Caco-2 (cell line): ENCODE measurements at regions not wholly inside any gene's neighbourhood (a gene's known extent, or its start where the extent isn't known, plus 50 kb on each side); places are given as distances from the start of the nearest gene placed in this dataset.

Experiments used
- BruUV-seq: library from RNA; stranded (reverse); fragments of 400-500 nt; replicated peaks from 2 replicates; lab custom pipeline; 2021; lab: Mats Ljungman, UMichigan
- CTCF ChIA-PET: fragments of 300-600 bp; sonication (Branson Sonifier 250); formaldehyde crosslinking; loops from one replicate; lab custom pipeline; 2022; ENCODE audit warnings: antibody characterized with exemption; lab: Charles Lee
- POLR2A ChIA-PET: fragments of 300-600 bp; sonication (Branson Sonifier 250); formaldehyde crosslinking; loops from one replicate; lab custom pipeline; 2022; ENCODE audit warnings: antibody characterized with exemption; lab: Charles Lee
- DNase-seq, 2 experiments: peaks; one replicate each; pipeline versions ENCODE4 v3.0.0 to v3.0.0-alpha.2; 2020 to 2022
- H3K27me3 ChIP-seq: replicated peaks from 2 replicates; pipeline ENCODE4 v1.6.0; 2011; ENCODE audit warnings: low read length; ENCODE audit not compliant: control insufficient read depth, insufficient read depth
- H3K36me3 ChIP-seq: 2 replicates; pipeline ENCODE4 v1.5.1; 2011; ENCODE audit warnings: low read length; ENCODE audit not compliant: control insufficient read depth, insufficient read depth
- H3K4me1 ChIP-seq: fragments of 250-450 bp; sonication (Bioruptor Pico); 2 replicates; pipeline ENCODE4 v1.5.1; 2020; ENCODE audit warnings: mild to moderate bottlenecking
- H3K4me3 ChIP-seq: 2 replicates; pipeline ENCODE4 v1.5.1; 2011; ENCODE audit warnings: low read depth, mild to moderate bottlenecking, control low read depth, low read length
- H3K9me3 ChIP-seq: fragments of 250-450 bp; sonication (Bioruptor Pico); 2 replicates; pipeline ENCODE4 v1.5.1; 2020; ENCODE audit warnings: mild to moderate bottlenecking, moderate library complexity
- H3K27ac Mint-ChIP-seq: one replicate; pipeline ENCODE4 v1.8.0; 2022; ENCODE audit warnings: mixed read lengths; ENCODE audit not compliant: unreplicated experiment
- H3K27me3 Mint-ChIP-seq: one replicate; pipeline ENCODE4 v1.8.0; 2022; ENCODE audit warnings: mixed read lengths; ENCODE audit not compliant: insufficient read depth, unreplicated experiment
- H3K36me3 Mint-ChIP-seq: one replicate; pipeline ENCODE4 v1.8.0; 2022; ENCODE audit warnings: mild to moderate bottlenecking, mixed read lengths; ENCODE audit not compliant: insufficient read depth, unreplicated experiment
- H3K4me1 Mint-ChIP-seq: one replicate; pipeline ENCODE4 v1.8.0; 2022; ENCODE audit warnings: low read depth, mixed read lengths; ENCODE audit not compliant: unreplicated experiment
- H3K4me3 Mint-ChIP-seq: one replicate; pipeline ENCODE4 v1.8.0; 2022; ENCODE audit warnings: mild to moderate bottlenecking, moderate library complexity, mixed read lengths; ENCODE audit not compliant: unreplicated experiment
- H3K9me3 Mint-ChIP-seq: one replicate; pipeline ENCODE4 v1.8.0; 2022; ENCODE audit warnings: mixed read lengths; ENCODE audit not compliant: unreplicated experiment
- intact Hi-C: fragments of 100-400 bp; cut with micrococcal nuclease; formaldehyde crosslinking; loops from one replicate; pipeline ENCODE4 v1.10.0; 2022; ENCODE audit not compliant: unreplicated experiment
- TF ChIP-seq, protein P1 (sequence below), 2 experiments: fragments of 200-600 bp in 1 of 2; IDR thresholded peaks; 1 replicate in 1 of 2; 2 replicates in 1 of 2; pipeline versions ENCODE4 v1.5.1 to v1.8.0; 2011 to 2022; ENCODE audit warnings: antibody characterized with exemption in 1 of 2, control low read depth in 1 of 2, inconsistent platforms in 1 of 2, low read depth in 1 of 2, low read length in 1 of 2, mild to moderate bottlenecking in 1 of 2, moderate library complexity in 1 of 2; ENCODE audit not compliant: insufficient read depth in 1 of 2, severe bottlenecking in 1 of 2, unreplicated experiment in 1 of 2

DNA sequence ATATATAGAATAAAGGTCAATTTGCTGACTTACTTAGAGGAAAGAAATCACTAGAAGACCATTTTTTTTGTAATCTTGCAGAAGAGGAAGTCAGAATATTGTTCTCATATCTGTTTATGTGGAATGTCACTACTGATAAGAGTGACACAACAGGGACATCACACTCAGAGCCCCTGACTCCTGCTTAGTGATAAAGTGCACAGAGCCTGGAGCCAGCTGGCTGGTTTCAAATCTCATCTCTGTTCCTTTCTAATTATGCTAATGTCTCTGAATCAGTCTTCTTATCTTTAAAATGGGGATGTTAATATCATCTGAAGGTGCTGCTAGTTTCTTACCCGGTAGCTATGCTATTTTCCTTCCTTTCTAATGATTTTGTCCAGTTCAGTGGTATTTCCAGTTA, 58.6 kb upstream of the LIFR start:
- Mint-ChIP-seq H3K9me3 (peaks cover 43% of the 10 kb centered on the region), H3K27me3 (no peaks in the 10 kb centered on the region), H3K4me1 (peaks cover 32% of the 10 kb centered on the region), H3K27ac (no peak overlapping the region), H3K4me3 (no peak overlapping the region), H3K36me3 (no peaks in the 10 kb centered on the region)
- BruUV-seq: no TSS peak
- Histone ChIP-seq H3K4me3 (no peak overlapping the region), H3K27me3 (no peaks in the 10 kb centered on the region), H3K36me3 (no peaks in the 10 kb centered on the region), H3K4me1 (peaks cover 30% of the 10 kb centered on the region), H3K9me3 (peaks cover 8% of the 10 kb centered on the region)
- POLR2A ChIA-PET: no interaction called here
- DNase-seq: no peak
- CTCF ChIA-PET: no interaction called here
- TF ChIP-seq, protein P1, sequence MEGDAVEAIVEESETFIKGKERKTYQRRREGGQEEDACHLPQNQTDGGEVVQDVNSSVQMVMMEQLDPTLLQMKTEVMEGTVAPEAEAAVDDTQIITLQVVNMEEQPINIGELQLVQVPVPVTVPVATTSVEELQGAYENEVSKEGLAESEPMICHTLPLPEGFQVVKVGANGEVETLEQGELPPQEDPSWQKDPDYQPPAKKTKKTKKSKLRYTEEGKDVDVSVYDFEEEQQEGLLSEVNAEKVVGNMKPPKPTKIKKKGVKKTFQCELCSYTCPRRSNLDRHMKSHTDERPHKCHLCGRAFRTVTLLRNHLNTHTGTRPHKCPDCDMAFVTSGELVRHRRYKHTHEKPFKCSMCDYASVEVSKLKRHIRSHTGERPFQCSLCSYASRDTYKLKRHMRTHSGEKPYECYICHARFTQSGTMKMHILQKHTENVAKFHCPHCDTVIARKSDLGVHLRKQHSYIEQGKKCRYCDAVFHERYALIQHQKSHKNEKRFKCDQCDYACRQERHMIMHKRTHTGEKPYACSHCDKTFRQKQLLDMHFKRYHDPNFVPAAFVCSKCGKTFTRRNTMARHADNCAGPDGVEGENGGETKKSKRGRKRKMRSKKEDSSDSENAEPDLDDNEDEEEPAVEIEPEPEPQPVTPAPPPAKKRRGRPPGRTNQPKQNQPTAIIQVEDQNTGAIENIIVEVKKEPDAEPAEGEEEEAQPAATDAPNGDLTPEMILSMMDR (IDR thresholded peaks at IDR 0.05; ENCODE audit: insufficient read depth in 1 of 2, low read depth in 1 of 2, low read length in 1 of 2, severe bottlenecking in 1 of 2, unreplicated experiment in 1 of 2): no peak
- intact Hi-C loops: no loop called here

DNA sequence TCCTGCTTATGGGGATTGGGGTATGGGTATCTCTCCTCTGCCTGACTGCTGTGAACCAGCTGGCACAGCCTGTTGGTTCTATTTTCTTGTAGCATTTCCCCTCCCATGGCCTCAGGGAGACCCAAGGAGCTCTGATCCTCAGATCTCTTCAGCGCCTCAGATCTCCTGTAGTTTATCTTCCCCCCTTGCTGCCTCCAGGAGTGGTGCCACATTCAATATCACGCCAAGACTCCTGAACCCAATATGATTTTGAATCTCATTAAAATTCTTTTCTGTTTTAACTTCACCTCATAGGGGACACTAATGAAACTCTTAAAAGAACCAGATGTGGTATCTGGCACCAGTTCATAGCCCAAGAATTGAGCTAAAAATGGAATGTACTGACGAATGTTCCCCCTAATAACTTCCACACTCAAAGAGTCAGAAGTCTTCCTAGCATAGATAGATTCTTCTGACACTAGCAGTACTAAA, 59.6 kb upstream of the LIFR start:
- TF ChIP-seq, protein P1 (IDR thresholded peaks at IDR 0.05; ENCODE audit: insufficient read depth in 1 of 2, low read depth in 1 of 2, low read length in 1 of 2, severe bottlenecking in 1 of 2, unreplicated experiment in 1 of 2): no peak
- H3K4me1 Mint-ChIP-seq: peaks cover 32% of the 10 kb centered on the region
- ChIA-PET POLR2A (no interaction called here), CTCF (no interaction called here)
- no peak overlapping the region for H3K27ac Mint-ChIP-seq
- H3K9me3 Mint-ChIP-seq: peaks cover 48% of the 10 kb centered on the region
- H3K36me3 Mint-ChIP-seq: no peaks in the 10 kb centered on the region
- Histone ChIP-seq H3K9me3 (peaks cover 15% of the 10 kb centered on the region), H3K36me3 (no peaks in the 10 kb centered on the region), H3K4me3 (no peak overlapping the region), H3K27me3 (no peaks in the 10 kb centered on the region), H3K4me1 (peaks cover 20% of the 10 kb centered on the region)
- no peak overlapping the region for H3K4me3 Mint-ChIP-seq
- H3K27me3 Mint-ChIP-seq: no peaks in the 10 kb centered on the region
- no peak for DNase-seq
- BruUV-seq: no TSS peak
- intact Hi-C loops: no loop called here

DNA sequence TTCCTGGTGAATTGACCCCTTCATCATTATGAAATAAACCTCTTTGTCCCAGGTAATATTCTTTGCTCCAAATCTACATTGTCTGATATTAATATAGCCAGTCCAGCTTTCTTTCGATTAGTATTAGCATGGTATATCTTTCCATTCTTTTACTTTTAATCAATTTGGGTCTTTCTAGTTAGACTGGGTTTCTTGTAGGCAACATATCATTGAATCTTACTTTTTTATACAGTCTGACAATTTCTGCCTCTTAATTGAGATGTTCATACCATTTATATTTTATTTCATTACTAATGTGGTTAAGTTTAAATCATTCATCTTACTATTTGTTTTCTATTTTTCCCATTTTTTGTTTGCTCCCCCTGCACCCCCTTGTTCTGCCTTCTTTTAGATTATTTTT, 61.7 kb upstream of the LIFR start:
- CTCF ChIA-PET: no interaction called here
- Mint-ChIP-seq H3K9me3 (peaks cover 39% of the 10 kb centered on the region), H3K27me3 (no peaks in the 10 kb centered on the region), H3K36me3 (no peaks in the 10 kb centered on the region), H3K4me3 (no peak overlapping the region), H3K4me1 (peaks cover 40% of the 10 kb centered on the region), H3K27ac (no peak overlapping the region)
- BruUV-seq: no TSS peak
- H3K9me3 ChIP-seq: peaks cover 15% of the 10 kb centered on the region
- no peaks in the 10 kb centered on the region for H3K36me3 ChIP-seq
- no peak overlapping the region for H3K4me3 ChIP-seq
- no peaks in the 10 kb centered on the region for H3K27me3 ChIP-seq
- TF ChIP-seq, protein P1 (IDR thresholded peaks at IDR 0.05; ENCODE audit: insufficient read depth in 1 of 2, low read depth in 1 of 2, low read length in 1 of 2, severe bottlenecking in 1 of 2, unreplicated experiment in 1 of 2): no peak
- POLR2A ChIA-PET: no interaction called here
- H3K4me1 ChIP-seq: peaks cover 38% of the 10 kb centered on the region
- no peak for DNase-seq
- intact Hi-C loops: no loop called here
